ENCODE measurements at regions not wholly inside any gene's neighbourhood (a gene's known extent, or its start where the extent isn't known, plus 50 kb on each side); places are given as distances from the start of the nearest gene placed in this dataset.

DNA sequence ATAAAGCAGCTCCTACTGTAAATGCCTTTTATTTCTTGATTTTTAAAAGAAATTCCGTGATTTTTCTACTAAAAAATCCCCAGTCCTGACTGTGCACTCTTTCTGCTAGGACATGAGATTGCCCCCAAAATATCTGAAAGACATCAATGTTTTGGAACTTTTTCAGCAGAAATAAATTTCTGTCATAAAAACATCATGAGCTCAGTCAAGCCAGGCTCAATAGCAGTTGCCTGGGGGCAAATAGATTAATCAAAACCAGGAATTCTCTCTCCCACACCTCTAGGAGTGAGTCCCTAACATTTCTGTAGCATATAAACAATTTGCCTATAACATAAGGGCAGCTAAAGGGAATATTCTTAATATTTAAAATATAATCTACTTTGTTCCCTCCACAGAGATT lies 654.1 kb downstream of the PTPRC start:
- H3K4me3 ChIP-seq (ENCODE audit: low read length), result no peak overlapping the region
- TF ChIP-seq, protein P1, sequence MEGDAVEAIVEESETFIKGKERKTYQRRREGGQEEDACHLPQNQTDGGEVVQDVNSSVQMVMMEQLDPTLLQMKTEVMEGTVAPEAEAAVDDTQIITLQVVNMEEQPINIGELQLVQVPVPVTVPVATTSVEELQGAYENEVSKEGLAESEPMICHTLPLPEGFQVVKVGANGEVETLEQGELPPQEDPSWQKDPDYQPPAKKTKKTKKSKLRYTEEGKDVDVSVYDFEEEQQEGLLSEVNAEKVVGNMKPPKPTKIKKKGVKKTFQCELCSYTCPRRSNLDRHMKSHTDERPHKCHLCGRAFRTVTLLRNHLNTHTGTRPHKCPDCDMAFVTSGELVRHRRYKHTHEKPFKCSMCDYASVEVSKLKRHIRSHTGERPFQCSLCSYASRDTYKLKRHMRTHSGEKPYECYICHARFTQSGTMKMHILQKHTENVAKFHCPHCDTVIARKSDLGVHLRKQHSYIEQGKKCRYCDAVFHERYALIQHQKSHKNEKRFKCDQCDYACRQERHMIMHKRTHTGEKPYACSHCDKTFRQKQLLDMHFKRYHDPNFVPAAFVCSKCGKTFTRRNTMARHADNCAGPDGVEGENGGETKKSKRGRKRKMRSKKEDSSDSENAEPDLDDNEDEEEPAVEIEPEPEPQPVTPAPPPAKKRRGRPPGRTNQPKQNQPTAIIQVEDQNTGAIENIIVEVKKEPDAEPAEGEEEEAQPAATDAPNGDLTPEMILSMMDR (IDR thresholded peaks at IDR 0.05; ENCODE audit: low read depth, low read length), result no peak
- no peak for TF ChIP-seq EZH2phosphoT487 (IDR thresholded peaks at IDR 0.05; ENCODE audit: low read depth)
- H3K9ac ChIP-seq (ENCODE audit: low read length), result no peak overlapping the region
- H3K4me1 ChIP-seq (ENCODE audit: low read length), result no peaks in the 10 kb centered on the region
- no peak overlapping the region for H3K27ac ChIP-seq (ENCODE audit: low read length)
- H3K9me3 ChIP-seq (ENCODE audit: insufficient read depth, low read length), result no peaks in the 10 kb centered on the region
- no peaks in the 10 kb centered on the region for H3K36me3 ChIP-seq (replicated peaks; ENCODE audit: low read depth, low read length)
- H3K4me2 ChIP-seq (ENCODE audit: low read length), result no peak overlapping the region
- no peak overlapping the region for H2AFZ ChIP-seq (ENCODE audit: low read depth, low read length)
- no peaks in the 10 kb centered on the region for H3K27me3 ChIP-seq (ENCODE audit: low read depth, low read length)
- H4K20me1 ChIP-seq (ENCODE audit: insufficient read depth, low read length), result no peaks in the 10 kb centered on the region
- H3K79me2 ChIP-seq (ENCODE audit: low read length), result no peaks in the 10 kb centered on the region

DNA sequence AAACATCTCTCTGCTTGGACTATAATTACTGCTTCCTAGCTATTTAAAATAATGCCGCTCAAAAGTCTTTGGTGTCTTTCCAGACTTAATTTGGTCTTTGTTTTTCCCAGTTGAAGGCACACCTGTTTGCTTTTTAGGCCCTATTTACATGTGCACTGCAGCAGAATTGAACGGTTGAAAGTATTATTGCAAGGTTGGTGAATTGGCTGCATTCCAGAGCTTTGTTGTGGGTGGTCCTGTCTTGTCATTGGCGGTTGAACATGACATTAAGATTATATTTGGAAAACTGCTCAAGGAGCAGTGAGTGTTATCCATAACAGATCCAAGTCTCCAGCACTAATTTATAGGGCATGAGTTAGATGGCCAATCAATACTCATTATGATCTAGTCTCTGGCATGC lies 656.3 kb downstream of the PTPRC start:
- Histone ChIP-seq H3K27ac (ENCODE audit: low read length) (no peak overlapping the region), H3K4me2 (ENCODE audit: low read length) (no peak overlapping the region), H3K9me3 (ENCODE audit: insufficient read depth, low read length) (no peaks in the 10 kb centered on the region), H3K4me1 (ENCODE audit: low read length) (no peaks in the 10 kb centered on the region), H3K36me3 (replicated peaks; ENCODE audit: low read depth, low read length) (no peaks in the 10 kb centered on the region), H3K79me2 (ENCODE audit: low read length) (no peaks in the 10 kb centered on the region), H3K4me3 (ENCODE audit: low read length) (no peak overlapping the region), H3K27me3 (ENCODE audit: low read depth, low read length) (no peaks in the 10 kb centered on the region), H3K9ac (ENCODE audit: low read length) (no peak overlapping the region), H4K20me1 (ENCODE audit: insufficient read depth, low read length) (no peaks in the 10 kb centered on the region), H2AFZ (ENCODE audit: low read depth, low read length) (no peak overlapping the region)
- TF ChIP-seq, protein P1 (IDR thresholded peaks at IDR 0.05; ENCODE audit: low read depth, low read length), result no peak
- TF ChIP-seq EZH2phosphoT487 (IDR thresholded peaks at IDR 0.05; ENCODE audit: low read depth), result no peak

DNA sequence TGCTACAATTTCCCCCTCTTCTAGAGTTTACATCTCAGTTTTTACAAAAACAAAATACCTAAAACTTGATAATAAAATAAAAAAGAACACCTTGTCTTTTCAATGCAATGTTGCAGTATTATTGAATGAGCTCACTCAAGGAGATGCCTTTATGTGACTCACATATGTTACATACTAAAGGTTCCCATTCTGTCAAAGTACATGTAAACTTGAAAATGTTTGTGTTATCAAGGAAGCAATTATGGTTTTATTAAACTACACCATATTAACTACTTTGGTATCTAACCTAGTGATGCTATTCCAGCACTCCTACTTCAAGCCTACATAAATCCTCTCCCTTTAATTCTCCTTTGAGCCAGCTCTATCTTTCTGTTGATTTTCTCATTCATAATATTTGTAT lies 658.3 kb downstream of the PTPRC start:
- no peak for TF ChIP-seq EZH2phosphoT487 (IDR thresholded peaks at IDR 0.05; ENCODE audit: low read depth)
- TF ChIP-seq, protein P1 (IDR thresholded peaks at IDR 0.05; ENCODE audit: low read depth, low read length), result no peak
- no peak overlapping the region for H3K27ac ChIP-seq (ENCODE audit: low read length)
- H4K20me1 ChIP-seq (ENCODE audit: insufficient read depth, low read length), result no peaks in the 10 kb centered on the region
- H3K4me3 ChIP-seq (ENCODE audit: low read length), result no peak overlapping the region
- H3K9me3 ChIP-seq (ENCODE audit: insufficient read depth, low read length), result no peaks in the 10 kb centered on the region
- H3K27me3 ChIP-seq (ENCODE audit: low read depth, low read length), result no peaks in the 10 kb centered on the region
- H3K4me2 ChIP-seq (ENCODE audit: low read length), result no peak overlapping the region
- H3K36me3 ChIP-seq (replicated peaks; ENCODE audit: low read depth, low read length), result no peaks in the 10 kb centered on the region
- no peaks in the 10 kb centered on the region for H3K79me2 ChIP-seq (ENCODE audit: low read length)
- H3K4me1 ChIP-seq (ENCODE audit: low read length), result no peaks in the 10 kb centered on the region
- H2AFZ ChIP-seq (ENCODE audit: low read depth, low read length), result no peak overlapping the region
- H3K9ac ChIP-seq (ENCODE audit: low read length), result no peak overlapping the region

DNA sequence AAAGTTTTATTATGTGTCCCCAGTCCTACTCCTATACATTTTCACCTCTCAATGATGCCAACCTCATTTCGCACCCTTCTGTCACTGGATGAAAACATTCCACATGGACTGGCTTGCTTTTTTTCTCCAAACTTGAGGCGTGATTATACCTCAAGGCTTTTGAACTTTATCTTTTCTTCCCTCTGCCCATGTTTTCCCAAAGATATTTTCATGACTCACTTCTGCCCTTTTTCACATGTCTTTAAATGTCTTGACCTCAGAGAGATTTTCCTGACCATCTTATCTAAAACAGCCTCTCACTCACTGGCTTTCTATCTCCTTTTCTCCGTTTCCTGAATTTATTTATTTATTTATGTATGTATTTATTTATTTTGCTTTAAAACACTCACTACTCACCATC lies 659.0 kb downstream of the PTPRC start:
- no peak overlapping the region for H3K9ac ChIP-seq (ENCODE audit: low read length)
- H3K27me3 ChIP-seq (ENCODE audit: low read depth, low read length), result no peaks in the 10 kb centered on the region

More for the DNA sequence above, 659.0 kb downstream of the PTPRC start:
- H3K4me3 ChIP-seq (ENCODE audit: low read length), result no peak overlapping the region
- TF ChIP-seq, protein P1 (IDR thresholded peaks at IDR 0.05; ENCODE audit: low read depth, low read length), result no peak
- no peak for TF ChIP-seq EZH2phosphoT487 (IDR thresholded peaks at IDR 0.05; ENCODE audit: low read depth)
- H3K4me2 ChIP-seq (ENCODE audit: low read length), result no peak overlapping the region
- H3K4me1 ChIP-seq (ENCODE audit: low read length), result no peaks in the 10 kb centered on the region
- H3K79me2 ChIP-seq (ENCODE audit: low read length), result no peaks in the 10 kb centered on the region
- no peaks in the 10 kb centered on the region for H3K9me3 ChIP-seq (ENCODE audit: insufficient read depth, low read length)
- H3K27ac ChIP-seq (ENCODE audit: low read length), result no peak overlapping the region
- no peaks in the 10 kb centered on the region for H4K20me1 ChIP-seq (ENCODE audit: insufficient read depth, low read length)
- H3K36me3 ChIP-seq (replicated peaks; ENCODE audit: low read depth, low read length), result no peaks in the 10 kb centered on the region
- H2AFZ ChIP-seq (ENCODE audit: low read depth, low read length), result no peak overlapping the region

Measured in OCI-LY3 (cell line).